GM18861 (cell line): ENCODE measurements at regions not wholly inside any gene's neighbourhood (a gene's known extent, or its start where the extent isn't known, plus 50 kb on each side); places are given as distances from the start of the nearest gene placed in this dataset.

Experiments
- ATAC-seq: cut with Tn5 transposase; IDR thresholded peaks from one replicate; pipeline ENCODE4 v1.9.1; 2021; ENCODE audit not compliant: unreplicated experiment

GRCh38 chr2:12196495-12196894, 450.1 kb downstream of the LPIN1 start:
- no peak for ATAC-seq

GRCh38 chr2:12197133-12197532, 450.7 kb downstream of the LPIN1 start:
- ATAC-seq: no peak

- ATAC-seq: no peak
Measured at GRCh38 chr2:12199491-12200211, 453.2 kb downstream of the LPIN1 start.

- ATAC-seq: no peak
Measured at GRCh38 chr2:12201369-12201768, 454.9 kb downstream of the LPIN1 start.

- no peak for ATAC-seq
Measured at GRCh38 chr2:12202313-12203075, 456.1 kb downstream of the LPIN1 start.

GRCh38 chr2:12203528-12203927, 457.1 kb downstream of the LPIN1 start:
- no peak for ATAC-seq

GRCh38 chr2:12205086-12205485, 458.7 kb downstream of the LPIN1 start:
- no peak for ATAC-seq

GRCh38 chr2:12207491-12207890, 461.1 kb downstream of the LPIN1 start:
- ATAC-seq: no peak

GRCh38 chr2:12210016-12210933, 463.8 kb downstream of the LPIN1 start:
- no peak for ATAC-seq

GRCh38 chr2:12211326-12212175, 465.1 kb downstream of the LPIN1 start:
- no peak for ATAC-seq

- no peak for ATAC-seq
Measured at GRCh38 chr2:12212841-12213597, 466.6 kb downstream of the LPIN1 start.

- no peak for ATAC-seq
Measured at GRCh38 chr2:12217175-12217574, 470.7 kb downstream of the LPIN1 start.

GRCh38 chr2:12219761-12220160, 473.3 kb downstream of the LPIN1 start:
- no peak for ATAC-seq

- no peak for ATAC-seq
Measured at GRCh38 chr2:12221584-12221983, 475.2 kb downstream of the LPIN1 start.

GRCh38 chr2:12222554-12222953, 476.1 kb downstream of the LPIN1 start:
- ATAC-seq: no peak

GRCh38 chr2:12223732-12224131, 477.3 kb downstream of the LPIN1 start:
- no peak for ATAC-seq

- ATAC-seq: no peak
Measured at GRCh38 chr2:12226653-12227052, 480.2 kb downstream of the LPIN1 start.

GRCh38 chr2:12227941-12228608, 481.6 kb downstream of the LPIN1 start:
- ATAC-seq: no peak

- ATAC-seq: no peak
Measured at GRCh38 chr2:12231288-12231687, 484.9 kb downstream of the LPIN1 start.
